Body of pancreas (tissue), 4 donors: ENCODE measurements at regions not wholly inside any gene's neighbourhood (a gene's known extent, or its start where the extent isn't known, plus 50 kb on each side); places are given as distances from the start of the nearest gene placed in this dataset.

Experiments used
- CTCF ChIP-seq, 7 experiments: fragments of 450-650 bp in 4 of 7; fragments of 200-600 bp in 3 of 7; sonication (generic) in 3 of 7; IDR thresholded peaks; one replicate each; pipeline ENCODE4 v1.5.1; 2016 to 2019; ENCODE audit warnings: antibody characterized with exemption in 7 of 7
- POLR2A ChIP-seq, 3 donors: fragments of 450-650 bp; IDR thresholded peaks; one replicate each; pipeline ENCODE4 v1.6.1; 2016; ENCODE audit warnings: antibody characterized with exemption in 3 of 3, mild to moderate bottlenecking in 2 of 3

GRCh38 chr18:44035554-44035953, 645.1 kb upstream of the SETBP1 start:
- no peak for TF ChIP-seq CTCF (IDR thresholded peaks at IDR 0.05)
- TF ChIP-seq POLR2A (IDR thresholded peaks at IDR 0.05) = no peak
